ENCODE measurements at regions not wholly inside any gene's neighbourhood (a gene's known extent, or its start where the extent isn't known, plus 50 kb on each side); places are given as distances from the start of the nearest gene placed in this dataset.

- TF ChIP-seq ZNF704 (CRISPR knock-in tag; IDR thresholded peaks at IDR 0.05; ENCODE audit: borderline replicate concordance) (no peak), XBP1 (CRISPR knock-in tag; IDR thresholded peaks at IDR 0.05) (no peak), ZNF142 (CRISPR knock-in tag; IDR thresholded peaks at IDR 0.05) (no peak)
These were observed 70.2 kb upstream of the ZFP64 start (continued) for GRCh38 chr20:52261792-52262191.

GRCh38 chr20:52259295-52259694 is 67.7 kb upstream of the ZFP64 start:
- Histone ChIP-seq H3K36me3 (replicated peaks in 1 of 2; ENCODE audit: control insufficient read depth in 1 of 2, insufficient read depth in 2 of 2, low read length in 2 of 2) (no peaks in the 10 kb centered on the region), H3K4me3 (replicated peaks in 1 of 3; ENCODE audit: insufficient read depth in 1 of 3, low read depth in 2 of 3, low read length in 3 of 3) (no peak overlapping the region), H3K9ac (ENCODE audit: insufficient read depth, low read depth, low read length) (no peak overlapping the region), H3K4me1 (ENCODE audit: insufficient read depth, low read length) (no peaks in the 10 kb centered on the region), H3K27me3 (ENCODE audit: control insufficient read depth in 1 of 2, insufficient read depth in 2 of 2, low read length in 2 of 2) (no peaks in the 10 kb centered on the region), H3K9me3 (ENCODE audit: low read length) (no peaks in the 10 kb centered on the region), H3K4me2 (ENCODE audit: low read depth, low read length) (no peak overlapping the region), H2AFZ (ENCODE audit: low read length) (no peak overlapping the region), H3K79me2 (ENCODE audit: insufficient read depth, low read length) (no peaks in the 10 kb centered on the region), H3K27ac (ENCODE audit: extremely low read length, insufficient read depth, low read length) (no peak overlapping the region), H4K20me1 (ENCODE audit: insufficient read depth, low read length) (no peaks in the 10 kb centered on the region)
- FAIRE-seq (peak; percentile 54), DNase-seq (ENCODE audit: low spot score) (no peak), ATAC-seq (no peak)
- BruUV-seq (replicated peaks), result no TSS peak
- CTCF ChIA-PET (ENCODE audit: low intra/inter-chr PET ratio, low total read pairs), result no interaction called here
- in situ Hi-C loops (cut with HindIII; ENCODE audit: extremely low pct_ligation_motif_present, low pct_unique_long_range_greater_than_20kb) (no loop called here), intact Hi-C loops (cut with micrococcal nuclease; ENCODE audit: unreplicated experiment) (no loop called here)
- POLR2A ChIA-PET, result no interaction called here
- WGBS (ENCODE audit: low lambda C conversion rate), result 34% methylated on average over 2 of the region's 2 CpGs
- no peak for TF ChIP-seq RARA (CRISPR knock-in tag; IDR thresholded peaks at IDR 0.05)
- no peak for TF ChIP-seq ARID4A (CRISPR knock-in tag; IDR thresholded peaks at IDR 0.05; ENCODE audit: borderline replicate concordance)
- no peak for TF ChIP-seq HOXA7 (CRISPR knock-in tag; IDR thresholded peaks at IDR 0.05)
- no peak for TF ChIP-seq HIVEP1 (CRISPR knock-in tag; IDR thresholded peaks at IDR 0.05)
- no peak for TF ChIP-seq HIC2 (CRISPR knock-in tag; IDR thresholded peaks at IDR 0.05; ENCODE audit: low read depth)
- TF ChIP-seq ZNF816 (CRISPR knock-in tag; IDR thresholded peaks at IDR 0.05; ENCODE audit: borderline replicate concordance), result no peak
